CD14-positive monocyte (primary cell): ENCODE measurements at regions not wholly inside any gene's neighbourhood (a gene's known extent, or its start where the extent isn't known, plus 50 kb on each side); places are given as distances from the start of the nearest gene placed in this dataset.

Experiments used
- DNase-seq, 3 donors: peaks; one replicate each; pipeline ENCODE4 v3.0.0-alpha.2; 2011 to 2022
- H2AFZ ChIP-seq: 2 replicates; pipeline ENCODE4 v1.6.0; 2012; ENCODE audit warnings: mild to moderate bottlenecking, low read depth, low read length, inconsistent platforms; ENCODE audit not compliant: insufficient read depth, poor library complexity, severe bottlenecking
- H3K27ac ChIP-seq, 2 donors: 1 replicate in 1 of 2; 2 replicates in 1 of 2; pipeline ENCODE4 v1.5.1; 2012 to 2013; ENCODE audit warnings: low read length in 2 of 2, control low read depth in 1 of 2, inconsistent platforms in 1 of 2, low read depth in 1 of 2, mild to moderate bottlenecking in 1 of 2
- H3K27me3 ChIP-seq, 2 donors: one replicate each; pipeline versions ENCODE4 v1.6.0 to v1.6.1; 2011 to 2013; ENCODE audit warnings: low read length in 2 of 2; ENCODE audit not compliant: control insufficient read depth in 2 of 2, insufficient read depth in 2 of 2
- H3K36me3 ChIP-seq, 2 donors: replicated peaks in 1 of 2; 1 replicate in 1 of 2; 2 replicates in 1 of 2; pipeline versions ENCODE4 v1.5.1 to v1.6.1; 2012 to 2013; ENCODE audit warnings: low read length in 2 of 2, control low read depth in 1 of 2, inconsistent platforms in 1 of 2, mild to moderate bottlenecking in 1 of 2; ENCODE audit not compliant: insufficient read depth in 2 of 2, control insufficient read depth in 1 of 2
- H3K4me1 ChIP-seq, 2 donors: 1 replicate in 1 of 2; 2 replicates in 1 of 2; pipeline versions ENCODE4 v1.5.1 to v1.6.1; 2012 to 2013; ENCODE audit warnings: low read length in 2 of 2, control low read depth in 1 of 2, inconsistent platforms in 1 of 2, mild to moderate bottlenecking in 1 of 2, moderate library complexity in 1 of 2; ENCODE audit not compliant: insufficient read depth in 2 of 2, control insufficient read depth in 1 of 2
- H3K4me2 ChIP-seq: replicated peaks from 2 replicates; pipeline ENCODE3; 2012; ENCODE audit warnings: low read length, moderate library complexity, mild to moderate bottlenecking; ENCODE audit not compliant: poor library complexity, severe bottlenecking; ENCODE audit errors: extremely low read depth
- H3K4me3 ChIP-seq, 3 experiments: fragments of 200-600 bp in 1 of 3; sonication (generic) in 1 of 3; replicated peaks in 1 of 3; 1 replicate in 2 of 3; 2 replicates in 1 of 3; pipeline ENCODE4 v1.5.1; 2011 to 2013; ENCODE audit warnings: low read length in 3 of 3, mild to moderate bottlenecking in 3 of 3, control low read depth in 2 of 3, low read depth in 2 of 3, inconsistent platforms in 1 of 3, moderate library complexity in 1 of 3
- H3K79me2 ChIP-seq: 2 replicates; pipeline ENCODE4 v1.6.0; 2012; ENCODE audit warnings: mild to moderate bottlenecking, control low read depth, inconsistent platforms, low read length, moderate library complexity; ENCODE audit not compliant: insufficient read depth
- H3K9ac ChIP-seq: 2 replicates; pipeline ENCODE4 v1.6.0; 2017; ENCODE audit warnings: low read length, mild to moderate bottlenecking; ENCODE audit not compliant: insufficient read depth, poor library complexity, severe bottlenecking
- H3K9me3 ChIP-seq, 2 donors: replicated peaks in 1 of 2; 1 replicate in 1 of 2; 2 replicates in 1 of 2; pipeline versions ENCODE4 v1.5.1 to v1.6.1; 2012 to 2013; ENCODE audit warnings: low read length in 2 of 2, control low read depth in 1 of 2; ENCODE audit not compliant: control insufficient read depth in 1 of 2, insufficient read depth in 1 of 2
- H4K20me1 ChIP-seq: 2 replicates; pipeline ENCODE4 v1.6.0; 2012; ENCODE audit warnings: mild to moderate bottlenecking, low read length, control low read depth, moderate library complexity; ENCODE audit not compliant: insufficient read depth
- H3K27ac Mint-ChIP-seq, 7 donors: one replicate each; pipeline ENCODE4 v1.8.0; 2020; ENCODE audit warnings: mild to moderate bottlenecking in 7 of 7, mixed read lengths in 7 of 7, moderate library complexity in 6 of 7, inconsistent platforms in 2 of 7
- H3K27me3 Mint-ChIP-seq, 3 donors: one replicate each; pipeline ENCODE4 v1.8.0; 2021 to 2022; ENCODE audit warnings: low read depth in 3 of 3, mild to moderate bottlenecking in 3 of 3, mixed read lengths in 3 of 3, moderate library complexity in 3 of 3, inconsistent platforms in 1 of 3
- H3K36me3 Mint-ChIP-seq, 2 donors: one replicate each; pipeline ENCODE4 v1.8.0; 2020; ENCODE audit warnings: mixed read lengths in 2 of 2, inconsistent platforms in 1 of 2, mild to moderate bottlenecking in 1 of 2
- H3K4me1 Mint-ChIP-seq: one replicate; pipeline ENCODE4 v1.8.0; 2020; ENCODE audit warnings: mild to moderate bottlenecking, mixed read lengths
- H3K4me3 Mint-ChIP-seq, 2 donors: one replicate each; pipeline ENCODE4 v1.8.0; 2020; ENCODE audit warnings: mild to moderate bottlenecking in 2 of 2, mixed read lengths in 2 of 2, moderate library complexity in 1 of 2
- H3K9me3 Mint-ChIP-seq, 7 donors: one replicate each; pipeline ENCODE4 v1.8.0; 2020 to 2022; ENCODE audit warnings: mixed read lengths in 7 of 7, mild to moderate bottlenecking in 6 of 7, moderate library complexity in 6 of 7, inconsistent platforms in 2 of 7
- WGBS: methylation state at CpG from one replicate; pipeline ENCODE4 v1.1.5; 2013; ENCODE audit warnings: missing lambda C conversion rate; ENCODE audit not compliant: insufficient coverage; 5-methylcytosine and 5-hydroxymethylcytosine counted together
- intact Hi-C, 2 donors: fragments of 100-400 bp; cut with micrococcal nuclease; formaldehyde crosslinking; loops; one replicate each; pipeline versions ENCODE4 v1.15.0 to v1.15.1; 2023
- TF ChIP-seq, protein P1 (sequence below): fragments of 200-600 bp; IDR thresholded peaks from one replicate; pipeline ENCODE4 v1.8.0; 2022; ENCODE audit warnings: antibody characterized with exemption, mild to moderate bottlenecking

DNA sequence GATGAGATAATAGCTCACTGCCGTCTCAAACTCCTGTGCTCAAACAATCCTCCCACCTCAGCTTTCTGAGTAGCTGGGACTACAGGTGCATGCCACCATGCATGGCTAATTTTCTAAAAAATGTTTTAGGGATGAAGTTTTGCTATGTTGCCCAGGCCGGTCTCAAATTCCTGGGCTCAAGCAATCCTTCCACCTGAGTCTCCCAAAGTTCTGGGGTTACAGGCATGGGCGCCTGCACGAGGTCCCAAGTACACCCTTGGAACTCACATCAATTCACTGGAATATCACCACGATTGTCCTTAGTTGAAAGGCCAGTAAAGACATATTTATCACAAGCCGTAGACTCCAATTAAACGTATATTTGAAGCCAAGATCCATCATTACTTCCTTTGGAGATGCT lies 184.6 kb downstream of the IRX1 start:
- Histone ChIP-seq H3K4me3 (no peak overlapping the region), H3K27ac (no peak overlapping the region), H3K36me3 (no peaks in the 10 kb centered on the region), H3K4me2 (no peak overlapping the region), H3K4me1 (no peaks in the 10 kb centered on the region), H2AFZ (no peak overlapping the region), H3K27me3 (no peaks in the 10 kb centered on the region), H3K79me2 (no peaks in the 10 kb centered on the region), H3K9ac (no peak overlapping the region), H4K20me1 (no peaks in the 10 kb centered on the region), H3K9me3 (peaks cover 14 to 25% of the 10 kb centered on the region in 2 donors)
- no peak for DNase-seq
- no peak overlapping the region for H3K27ac Mint-ChIP-seq
- H3K4me3 Mint-ChIP-seq = no peak overlapping the region
- intact Hi-C loops = no loop called here
- peaks cover 3 to 19% (median 8%) of the 10 kb centered on the region in 7 donors for H3K9me3 Mint-ChIP-seq
- TF ChIP-seq, protein P1, sequence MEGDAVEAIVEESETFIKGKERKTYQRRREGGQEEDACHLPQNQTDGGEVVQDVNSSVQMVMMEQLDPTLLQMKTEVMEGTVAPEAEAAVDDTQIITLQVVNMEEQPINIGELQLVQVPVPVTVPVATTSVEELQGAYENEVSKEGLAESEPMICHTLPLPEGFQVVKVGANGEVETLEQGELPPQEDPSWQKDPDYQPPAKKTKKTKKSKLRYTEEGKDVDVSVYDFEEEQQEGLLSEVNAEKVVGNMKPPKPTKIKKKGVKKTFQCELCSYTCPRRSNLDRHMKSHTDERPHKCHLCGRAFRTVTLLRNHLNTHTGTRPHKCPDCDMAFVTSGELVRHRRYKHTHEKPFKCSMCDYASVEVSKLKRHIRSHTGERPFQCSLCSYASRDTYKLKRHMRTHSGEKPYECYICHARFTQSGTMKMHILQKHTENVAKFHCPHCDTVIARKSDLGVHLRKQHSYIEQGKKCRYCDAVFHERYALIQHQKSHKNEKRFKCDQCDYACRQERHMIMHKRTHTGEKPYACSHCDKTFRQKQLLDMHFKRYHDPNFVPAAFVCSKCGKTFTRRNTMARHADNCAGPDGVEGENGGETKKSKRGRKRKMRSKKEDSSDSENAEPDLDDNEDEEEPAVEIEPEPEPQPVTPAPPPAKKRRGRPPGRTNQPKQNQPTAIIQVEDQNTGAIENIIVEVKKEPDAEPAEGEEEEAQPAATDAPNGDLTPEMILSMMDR = no peak
- H3K4me1 Mint-ChIP-seq = no peaks in the 10 kb centered on the region
- peaks cover 0 to 1% (median 0%) of the 10 kb centered on the region in 3 donors for H3K27me3 Mint-ChIP-seq
- 97% methylated on average over 3 of the region's 7 CpGs for WGBS
- no peaks in the 10 kb centered on the region for H3K36me3 Mint-ChIP-seq

DNA sequence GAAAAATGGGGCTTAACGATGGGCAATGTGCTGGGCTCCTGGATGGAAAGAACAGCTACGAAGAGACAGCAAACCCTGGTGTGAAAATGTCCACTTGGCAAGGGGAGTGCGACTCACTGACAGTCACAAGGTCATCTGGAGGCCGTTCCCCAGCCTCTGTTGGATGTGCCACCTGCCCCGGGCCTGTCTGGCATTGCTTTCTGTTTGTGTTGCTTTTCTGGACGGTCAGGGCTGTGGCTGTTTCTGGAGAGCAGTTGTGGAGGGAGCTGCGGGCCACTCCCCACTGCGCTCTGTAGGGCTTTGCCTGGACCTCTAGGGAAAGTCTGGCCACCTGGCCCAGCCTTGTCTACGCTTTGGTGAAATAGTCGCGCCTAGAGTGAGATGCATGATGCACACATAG lies 185.3 kb downstream of the IRX1 start:
- Histone ChIP-seq H3K36me3 (no peaks in the 10 kb centered on the region), H3K9me3 (peaks cover 13 to 29% of the 10 kb centered on the region in 2 donors), H3K4me1 (no peaks in the 10 kb centered on the region), H3K27ac (no peak overlapping the region), H4K20me1 (no peaks in the 10 kb centered on the region), H2AFZ (no peak overlapping the region), H3K27me3 (no peaks in the 10 kb centered on the region), H3K4me2 (no peak overlapping the region), H3K9ac (no peak overlapping the region), H3K79me2 (no peaks in the 10 kb centered on the region), H3K4me3 (no peak overlapping the region)
- Mint-ChIP-seq H3K27ac (no peak overlapping the region), H3K4me1 (no peaks in the 10 kb centered on the region), H3K27me3 (peaks cover 0 to 1% (median 0%) of the 10 kb centered on the region in 3 donors), H3K4me3 (no peak overlapping the region), H3K36me3 (no peaks in the 10 kb centered on the region), H3K9me3 (peaks cover 0 to 15% (median 7%) of the 10 kb centered on the region in 7 donors)
- intact Hi-C loops = no loop called here
- WGBS = 90% methylated on average over 10 of the region's 11 CpGs
- TF ChIP-seq, protein P1 = no peak
- no peak for DNase-seq
